Cardiac fibroblast (primary cell): ENCODE measurements at regions not wholly inside any gene's neighbourhood (a gene's known extent, or its start where the extent isn't known, plus 50 kb on each side); places are given as distances from the start of the nearest gene placed in this dataset.

Experiments used
- DNase-seq, 2 donors: peaks; one replicate each; pipeline versions ENCODE4 v3.0.0 to v3.0.0-alpha.2; 2010; ENCODE audit warnings: low read depth in 2 of 2
- H3K4me3 ChIP-seq, 2 donors: replicated peaks in 1 of 2; 1 replicate in 1 of 2; 2 replicates in 1 of 2; pipeline ENCODE4 v1.5.1; 2011; ENCODE audit warnings: low read depth in 2 of 2, low read length in 2 of 2, mild to moderate bottlenecking in 2 of 2, moderate library complexity in 1 of 2
- CTCF ChIP-seq: IDR thresholded peaks from one replicate; pipeline ENCODE4 v1.5.1; 2011; ENCODE audit warnings: low read depth, mild to moderate bottlenecking, low read length, inconsistent platforms

- no peak overlapping the region for H3K4me3 ChIP-seq
- no peak for TF ChIP-seq CTCF
- DNase-seq, result no peak
Measured at GRCh38 chr14:65850429-65851135, 438.1 kb downstream of the FUT8 start.

DNA sequence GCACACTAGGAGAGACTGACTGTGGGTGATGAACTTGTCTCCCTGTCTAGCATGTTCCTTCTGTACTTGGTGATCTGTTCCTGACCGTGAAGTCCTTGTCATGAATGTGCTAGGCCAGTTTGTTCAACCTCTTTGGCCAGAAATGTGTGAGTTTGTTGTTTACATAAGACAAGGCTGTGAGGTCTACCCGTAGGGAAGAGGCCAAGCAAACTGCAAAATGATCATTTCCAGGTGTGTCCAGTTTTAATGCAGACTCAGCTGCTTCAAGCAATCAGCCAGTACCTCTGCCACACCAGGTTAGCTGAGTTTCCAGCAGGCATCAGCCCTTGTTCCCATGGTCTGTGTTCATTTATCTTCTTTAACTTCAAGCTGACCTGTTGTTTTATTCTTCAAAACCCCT is 440.2 kb downstream of the FUT8 start:
- no peak for DNase-seq
- TF ChIP-seq CTCF, result no peak
- H3K4me3 ChIP-seq, result no peak overlapping the region

- H3K4me3 ChIP-seq, result no peak overlapping the region
- DNase-seq, result no peak
- no peak for TF ChIP-seq CTCF
Measured at GRCh38 chr14:65853407-65853955, 441.0 kb downstream of the FUT8 start.

- TF ChIP-seq CTCF, result no peak
- DNase-seq, result no peak
- no peak overlapping the region for H3K4me3 ChIP-seq
Measured at GRCh38 chr14:65854215-65854614, 441.7 kb downstream of the FUT8 start.

DNA sequence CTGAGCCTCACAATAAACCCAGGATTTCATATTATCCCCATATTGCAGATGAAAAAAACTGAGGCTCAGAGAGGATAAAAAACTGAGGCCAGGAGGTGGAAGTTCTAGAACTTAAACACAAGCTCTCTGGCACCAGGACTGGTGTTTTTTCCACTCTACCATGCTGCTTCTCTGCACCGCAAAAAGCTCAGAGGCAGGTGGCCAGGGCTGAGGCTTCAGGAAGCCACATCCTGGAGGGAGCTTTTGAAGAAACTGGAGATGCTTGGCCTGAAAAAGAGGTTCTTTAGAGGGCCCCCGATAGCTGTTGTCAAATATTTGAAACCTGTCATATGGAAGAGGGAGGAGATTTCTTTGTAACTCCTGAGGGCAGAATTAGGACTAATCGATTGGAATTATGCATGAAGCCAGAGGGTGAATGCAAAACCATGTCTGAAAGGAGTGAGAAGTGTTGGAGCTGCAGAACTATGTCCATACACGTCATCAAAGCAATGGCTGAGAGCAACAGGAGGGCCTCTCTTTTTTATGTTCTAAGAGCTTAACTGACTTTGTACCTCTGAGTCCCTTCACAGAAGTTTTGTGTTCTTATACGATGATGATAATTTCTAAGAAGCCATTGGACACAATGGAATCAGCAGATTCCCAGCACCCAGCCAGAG is 448.6 kb downstream of the FUT8 start:
- no peak for TF ChIP-seq CTCF
- DNase-seq, result no peak
- H3K4me3 ChIP-seq, result no peak overlapping the region

- H3K4me3 ChIP-seq, result no peak overlapping the region
- no peak for TF ChIP-seq CTCF
- no peak for DNase-seq
Measured at GRCh38 chr14:65864549-65864948, 452.0 kb downstream of the FUT8 start.
